MG63 (cell line): ENCODE measurements at regions not wholly inside any gene's neighbourhood (a gene's known extent, or its start where the extent isn't known, plus 50 kb on each side); places are given as distances from the start of the nearest gene placed in this dataset.

ENCODE experiments used
- DNase-seq: peaks from one replicate; pipeline ENCODE4 v3.0.0-alpha.2; 2020
- H3K27me3 ChIP-seq: fragments of 250-450 bp; sonication (Bioruptor Pico); 2 replicates; pipeline ENCODE4 v1.5.1; 2020; ENCODE audit warnings: mild to moderate bottlenecking, moderate library complexity
- H3K36me3 ChIP-seq: fragments of 250-450 bp; sonication (Bioruptor Pico); 2 replicates; pipeline ENCODE4 v1.5.1; 2020; ENCODE audit warnings: mild to moderate bottlenecking, moderate library complexity
- H3K4me3 ChIP-seq: fragments of 250-450 bp; sonication (Bioruptor Pico); 2 replicates; pipeline ENCODE4 v1.5.1; 2020; ENCODE audit warnings: mild to moderate bottlenecking, moderate library complexity
- H3K9me3 ChIP-seq: fragments of 250-450 bp; sonication (Bioruptor Pico); 2 replicates; pipeline ENCODE4 v1.5.1; 2020; ENCODE audit warnings: mild to moderate bottlenecking, moderate library complexity

- DNase-seq = no peak
- Histone ChIP-seq H3K9me3 (no peaks in the 10 kb centered on the region), H3K36me3 (no peaks in the 10 kb centered on the region), H3K4me3 (no peak overlapping the region), H3K27me3 (no peaks in the 10 kb centered on the region)
Observed at GRCh38 chr4:36794716-36795115, 449.8 kb upstream of the NWD2 start.

GRCh38 chr4:36812149-36812548 lies 432.4 kb upstream of the NWD2 start:
- Histone ChIP-seq H3K9me3 (no peaks in the 10 kb centered on the region), H3K27me3 (no peaks in the 10 kb centered on the region), H3K4me3 (no peak overlapping the region), H3K36me3 (no peaks in the 10 kb centered on the region)
- DNase-seq = no peak

- H3K9me3 ChIP-seq = no peaks in the 10 kb centered on the region
Observed at GRCh38 chr4:36815536-36815935, 429.0 kb upstream of the NWD2 start.

GRCh38 chr4:36823199-36823967 lies 421.2 kb upstream of the NWD2 start:
- no peak for DNase-seq
- no peak overlapping the region for H3K4me3 ChIP-seq
- H3K36me3 ChIP-seq = no peaks in the 10 kb centered on the region
- H3K27me3 ChIP-seq = no peaks in the 10 kb centered on the region
- H3K9me3 ChIP-seq = no peaks in the 10 kb centered on the region

More at GRCh38 chr4:36815536-36815935, 429.0 kb upstream of the NWD2 start:
- DNase-seq = no peak
- Histone ChIP-seq H3K36me3 (no peaks in the 10 kb centered on the region), H3K27me3 (no peaks in the 10 kb centered on the region), H3K4me3 (no peak overlapping the region)

- no peaks in the 10 kb centered on the region for H3K36me3 ChIP-seq
- H3K27me3 ChIP-seq = no peaks in the 10 kb centered on the region
- no peak overlapping the region for H3K4me3 ChIP-seq
- DNase-seq = no peak
- no peaks in the 10 kb centered on the region for H3K9me3 ChIP-seq
Observed at GRCh38 chr4:36824682-36825081, 419.9 kb upstream of the NWD2 start.

GRCh38 chr4:36835246-36835645 lies 409.3 kb upstream of the NWD2 start:
- no peaks in the 10 kb centered on the region for H3K36me3 ChIP-seq
- H3K4me3 ChIP-seq = no peak overlapping the region
- DNase-seq = no peak
- H3K9me3 ChIP-seq = no peaks in the 10 kb centered on the region
- no peaks in the 10 kb centered on the region for H3K27me3 ChIP-seq

GRCh38 chr4:36841583-36842326 lies 402.8 kb upstream of the NWD2 start:
- H3K36me3 ChIP-seq = no peaks in the 10 kb centered on the region
- H3K9me3 ChIP-seq = no peaks in the 10 kb centered on the region
- H3K4me3 ChIP-seq = no peak overlapping the region
- DNase-seq = no peak
- no peaks in the 10 kb centered on the region for H3K27me3 ChIP-seq

- no peaks in the 10 kb centered on the region for H3K27me3 ChIP-seq
- no peaks in the 10 kb centered on the region for H3K36me3 ChIP-seq
- no peak overlapping the region for H3K4me3 ChIP-seq
- no peak for DNase-seq
- no peaks in the 10 kb centered on the region for H3K9me3 ChIP-seq
Observed at GRCh38 chr4:36844448-36844847, 400.1 kb upstream of the NWD2 start.

- no peak for DNase-seq
- Histone ChIP-seq H3K9me3 (no peaks in the 10 kb centered on the region), H3K4me3 (no peak overlapping the region)
Observed at GRCh38 chr4:36852856-36853255, 391.7 kb upstream of the NWD2 start.

GRCh38 chr4:36854554-36854953 lies 390.0 kb upstream of the NWD2 start:
- Histone ChIP-seq H3K4me3 (no peak overlapping the region), H3K36me3 (no peaks in the 10 kb centered on the region), H3K9me3 (no peaks in the 10 kb centered on the region), H3K27me3 (no peaks in the 10 kb centered on the region)
- no peak for DNase-seq

More at GRCh38 chr4:36852856-36853255, 391.7 kb upstream of the NWD2 start:
- Histone ChIP-seq H3K36me3 (no peaks in the 10 kb centered on the region), H3K27me3 (no peaks in the 10 kb centered on the region)

- H3K27me3 ChIP-seq = no peaks in the 10 kb centered on the region
Observed at GRCh38 chr4:36863601-36864000, 380.9 kb upstream of the NWD2 start.

GRCh38 chr4:36870121-36870520 lies 374.4 kb upstream of the NWD2 start:
- Histone ChIP-seq H3K4me3 (no peak overlapping the region), H3K9me3 (no peaks in the 10 kb centered on the region), H3K27me3 (no peaks in the 10 kb centered on the region), H3K36me3 (no peaks in the 10 kb centered on the region)
- no peak for DNase-seq

More at GRCh38 chr4:36863601-36864000, 380.9 kb upstream of the NWD2 start:
- Histone ChIP-seq H3K9me3 (no peaks in the 10 kb centered on the region), H3K36me3 (no peaks in the 10 kb centered on the region), H3K4me3 (no peak overlapping the region)
- no peak for DNase-seq

GRCh38 chr4:36872679-36873078 lies 371.9 kb upstream of the NWD2 start:
- no peak for DNase-seq
- H3K9me3 ChIP-seq = no peaks in the 10 kb centered on the region
- H3K36me3 ChIP-seq = no peaks in the 10 kb centered on the region
- no peak overlapping the region for H3K4me3 ChIP-seq
- H3K27me3 ChIP-seq = no peaks in the 10 kb centered on the region

- no peaks in the 10 kb centered on the region for H3K9me3 ChIP-seq
- no peak for DNase-seq
- H3K4me3 ChIP-seq = no peak overlapping the region
- no peaks in the 10 kb centered on the region for H3K27me3 ChIP-seq
- H3K36me3 ChIP-seq = no peaks in the 10 kb centered on the region
Observed at GRCh38 chr4:36884151-36884550, 360.4 kb upstream of the NWD2 start.

GRCh38 chr4:36891971-36892370 lies 352.6 kb upstream of the NWD2 start:
- Histone ChIP-seq H3K4me3 (no peak overlapping the region), H3K9me3 (no peaks in the 10 kb centered on the region), H3K36me3 (no peaks in the 10 kb centered on the region), H3K27me3 (no peaks in the 10 kb centered on the region)
- no peak for DNase-seq

- no peak overlapping the region for H3K4me3 ChIP-seq
- no peak for DNase-seq
- no peaks in the 10 kb centered on the region for H3K36me3 ChIP-seq
- no peaks in the 10 kb centered on the region for H3K9me3 ChIP-seq
- H3K27me3 ChIP-seq = no peaks in the 10 kb centered on the region
Observed at GRCh38 chr4:36900446-36900987, 344.0 kb upstream of the NWD2 start.

- DNase-seq = no peak
- H3K4me3 ChIP-seq = no peak overlapping the region
- no peaks in the 10 kb centered on the region for H3K27me3 ChIP-seq
- no peaks in the 10 kb centered on the region for H3K36me3 ChIP-seq
- H3K9me3 ChIP-seq = no peaks in the 10 kb centered on the region
Observed at GRCh38 chr4:36904823-36905222, 339.7 kb upstream of the NWD2 start.

- DNase-seq = no peak
- Histone ChIP-seq H3K27me3 (no peaks in the 10 kb centered on the region), H3K36me3 (no peaks in the 10 kb centered on the region), H3K4me3 (no peak overlapping the region), H3K9me3 (no peaks in the 10 kb centered on the region)
Observed at GRCh38 chr4:36914106-36914505, 330.4 kb upstream of the NWD2 start.
